SU-DHL-6 (cell line): ENCODE measurements at regions not wholly inside any gene's neighbourhood (a gene's known extent, or its start where the extent isn't known, plus 50 kb on each side); places are given as distances from the start of the nearest gene placed in this dataset.

Experiments used
- H2AFZ ChIP-seq: fragments of 200-600 bp; sonication (generic); 2 replicates; pipeline ENCODE4 v1.6.1; 2014; ENCODE audit warnings: low read depth, mild to moderate bottlenecking, moderate library complexity, mixed read lengths, antibody characterized with exemption, low read length; ENCODE audit not compliant: severe bottlenecking
- H3F3A ChIP-seq: fragments of 200-600 bp; shearing (Covaris generic); 2 replicates; pipeline ENCODE4 v1.6.0; 2016; ENCODE audit warnings: antibody characterized with exemption, mild to moderate bottlenecking; ENCODE audit not compliant: insufficient read depth
- H3K27ac ChIP-seq: fragments of 200-600 bp; sonication (generic); 2 replicates; pipeline ENCODE4 v1.5.1; 2016; ENCODE audit warnings: low read depth, mild to moderate bottlenecking, low read length, moderate library complexity, mixed read lengths
- H3K27me3 ChIP-seq: fragments of 200-600 bp; sonication (generic), shearing (Covaris generic); 2 replicates; pipeline ENCODE4 v1.6.0; 2014; ENCODE audit warnings: mild to moderate bottlenecking, low read length
- H3K36me3 ChIP-seq: fragments of 200-600 bp; sonication (generic); 2 replicates; pipeline ENCODE4 v1.6.1; 2014; ENCODE audit warnings: mild to moderate bottlenecking, low read length, mixed read lengths
- H3K4me2 ChIP-seq: fragments of 300-600, 200-600 bp; shearing (Covaris generic), sonication (generic); 2 replicates; pipeline ENCODE4 v1.6.0; 2014; ENCODE audit warnings: low read length, low read depth, mild to moderate bottlenecking; ENCODE audit not compliant: poor library complexity, severe bottlenecking
- H3K4me3 ChIP-seq: fragments of 200-600 bp; sonication (generic); 2 replicates; pipeline ENCODE4 v1.5.1; 2014; ENCODE audit warnings: antibody characterized with exemption, low read length, mild to moderate bottlenecking, mixed read lengths; ENCODE audit not compliant: insufficient read depth, poor library complexity, severe bottlenecking
- H3K79me2 ChIP-seq: fragments of 200-600 bp; sonication (generic); 2 replicates; pipeline ENCODE4 v1.6.1; 2014; ENCODE audit warnings: mild to moderate bottlenecking, low read length, moderate library complexity; ENCODE audit not compliant: insufficient read depth
- H3K9ac ChIP-seq: fragments of 200-600 bp; sonication (generic); 2 replicates; pipeline ENCODE4 v1.7.0; 2014; ENCODE audit warnings: mild to moderate bottlenecking, low read length
- H3K9me2 ChIP-seq: fragments of 200-600 bp; sonication (generic); replicated peaks from 2 replicates; pipeline ENCODE4 v1.6.1; 2014; ENCODE audit warnings: low read length; ENCODE audit not compliant: insufficient read depth
- H3K9me3 ChIP-seq: fragments of 200-600 bp; sonication (generic); 2 replicates; pipeline ENCODE4 v1.6.1; 2014; ENCODE audit warnings: low read length, mixed read lengths; ENCODE audit not compliant: insufficient read depth
- H4K20me1 ChIP-seq: fragments of 200-600 bp; sonication (generic); 2 replicates; pipeline ENCODE4 v1.6.1; 2014; ENCODE audit warnings: low read depth, mild to moderate bottlenecking, antibody characterized with exemption, low read length, moderate library complexity, mixed read lengths
- CTCF ChIP-seq: fragments of 200-600 bp; sonication (generic); IDR thresholded peaks from one replicate; pipeline ENCODE4 v1.5.1; 2017; ENCODE audit warnings: antibody characterized with exemption, mild to moderate bottlenecking, low read length, moderate library complexity; ENCODE audit not compliant: insufficient read depth, poor library complexity, severe bottlenecking
- EZH2phosphoT487 ChIP-seq: fragments of 200-600 bp; sonication (generic), shearing (Covaris generic); conservative IDR thresholded peaks from 2 replicates; pipeline ENCODE4 v1.6.1; 2018; ENCODE audit warnings: mild to moderate bottlenecking, antibody characterized with exemption, low read length, moderate library complexity, mixed read lengths

GRCh38 chr1:30275926-30276764 lies 447.2 kb downstream of the MATN1 start:
- Histone ChIP-seq H4K20me1 (no peaks in the 10 kb centered on the region), H3K27me3 (no peaks in the 10 kb centered on the region), H3K9me3 (peaks cover 5% of the 10 kb centered on the region; the same call in 1 of the 2 replicates), H3K36me3 (no peaks in the 10 kb centered on the region), H3F3A (no peaks in the 10 kb centered on the region), H3K9ac (no peak overlapping the region), H3K4me3 (no peak overlapping the region), H3K4me2 (no peak overlapping the region), H3K27ac (no peak overlapping the region), H3K9me2 (no peaks in the 10 kb centered on the region), H3K79me2 (no peaks in the 10 kb centered on the region), H2AFZ (no peak overlapping the region)
- no peak for TF ChIP-seq CTCF
- TF ChIP-seq EZH2phosphoT487: no peak

GRCh38 chr1:30274976-30275621 lies 448.3 kb downstream of the MATN1 start:
- Histone ChIP-seq H3F3A (no peaks in the 10 kb centered on the region), H3K4me3 (no peak overlapping the region), H3K9ac (no peak overlapping the region), H3K27ac (no peak overlapping the region), H3K79me2 (no peaks in the 10 kb centered on the region), H3K9me2 (no peaks in the 10 kb centered on the region), H3K4me2 (no peak overlapping the region), H4K20me1 (no peaks in the 10 kb centered on the region), H3K36me3 (no peaks in the 10 kb centered on the region), H3K9me3 (peaks cover 5% of the 10 kb centered on the region; the same call in 1 of the 2 replicates), H3K27me3 (no peaks in the 10 kb centered on the region), H2AFZ (no peak overlapping the region)
- TF ChIP-seq EZH2phosphoT487 (no peak), CTCF (no peak)

- H3K4me2 ChIP-seq: no peak overlapping the region
- no peaks in the 10 kb centered on the region for H3K9me2 ChIP-seq
- no peaks in the 10 kb centered on the region for H3K27me3 ChIP-seq
- no peak overlapping the region for H2AFZ ChIP-seq
- no peaks in the 10 kb centered on the region for H3K36me3 ChIP-seq
- H3K27ac ChIP-seq: no peak overlapping the region
- TF ChIP-seq EZH2phosphoT487 (no peak), CTCF (no peak)
- H3K9ac ChIP-seq: no peak overlapping the region
- H3K9me3 ChIP-seq: peaks cover 5% of the 10 kb centered on the region; the same call in 1 of the 2 replicates
- no peaks in the 10 kb centered on the region for H3K79me2 ChIP-seq
- no peaks in the 10 kb centered on the region for H3F3A ChIP-seq
- H4K20me1 ChIP-seq: no peaks in the 10 kb centered on the region
- no peak overlapping the region for H3K4me3 ChIP-seq
Observed at GRCh38 chr1:30274173-30274970, 449.0 kb downstream of the MATN1 start.
